ELR (cell line): ENCODE measurements at regions not wholly inside any gene's neighbourhood (a gene's known extent, or its start where the extent isn't known, plus 50 kb on each side); places are given as distances from the start of the nearest gene placed in this dataset.

Experiments
- DNase-seq: peaks from one replicate; pipeline ENCODE4 v3.0.0-alpha.2; 2015; ENCODE audit warnings: low read depth

DNA sequence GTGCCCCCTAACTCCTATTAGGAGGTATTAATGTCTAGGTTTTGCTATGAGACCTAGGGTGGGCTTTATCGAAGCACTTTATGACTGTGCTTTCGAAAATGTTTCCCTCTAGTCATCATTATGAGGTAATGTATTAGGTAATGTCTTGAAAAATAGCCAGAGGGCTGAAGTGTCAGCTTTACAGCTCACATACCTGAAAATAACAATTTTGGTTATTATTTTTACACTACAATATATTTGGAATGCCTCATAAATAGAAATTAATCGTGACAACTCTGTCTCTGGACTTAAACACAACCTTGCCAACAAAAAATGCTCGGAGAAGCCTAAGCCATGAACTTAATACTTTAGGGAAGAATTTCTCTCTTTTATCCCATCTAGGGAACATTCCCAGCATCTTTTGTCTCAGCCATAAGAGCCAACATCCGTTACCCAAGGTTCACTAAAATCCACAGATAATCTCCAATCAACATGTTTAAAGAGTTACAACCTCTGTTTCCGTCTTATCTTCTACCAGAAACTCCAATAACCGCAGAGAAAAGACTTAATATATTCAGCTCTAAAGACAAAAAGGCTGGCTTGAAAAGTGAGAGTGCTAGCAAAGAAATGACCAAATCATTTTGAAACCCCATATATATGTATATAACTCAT lies 130.9 kb upstream of the RND3 start:
- DNase-seq, result peak; percentile 51

DNA sequence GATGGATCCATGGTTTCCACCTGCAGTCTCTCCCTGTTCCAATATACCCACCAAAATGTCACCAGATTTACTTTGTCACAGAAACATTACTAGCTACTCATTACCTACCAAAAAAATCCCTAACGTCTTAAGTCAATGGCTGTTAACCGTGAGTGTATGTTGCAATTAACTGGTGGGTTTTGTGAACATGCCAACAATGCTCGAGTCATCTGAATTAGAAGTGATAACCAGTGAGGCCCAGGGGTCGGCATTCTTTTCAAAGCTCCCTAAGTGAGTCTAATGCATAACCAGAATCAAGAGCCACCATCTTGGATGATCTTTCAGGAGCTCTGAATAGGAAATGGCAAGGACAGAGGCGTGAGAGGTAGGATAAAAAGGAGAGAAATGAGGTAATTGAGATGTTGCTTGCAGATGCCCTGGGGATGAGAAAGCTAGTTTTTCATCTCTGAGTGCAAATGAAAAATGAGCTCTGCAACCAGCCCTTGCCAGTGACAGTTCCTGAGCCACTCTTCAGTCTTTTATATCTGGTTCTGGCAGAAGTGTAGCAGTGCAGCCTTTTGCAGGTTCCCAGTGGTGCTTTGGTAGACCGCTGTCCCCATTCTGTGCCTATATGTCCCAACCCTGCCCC lies 130.0 kb upstream of the RND3 start:
- no peak for DNase-seq

DNA sequence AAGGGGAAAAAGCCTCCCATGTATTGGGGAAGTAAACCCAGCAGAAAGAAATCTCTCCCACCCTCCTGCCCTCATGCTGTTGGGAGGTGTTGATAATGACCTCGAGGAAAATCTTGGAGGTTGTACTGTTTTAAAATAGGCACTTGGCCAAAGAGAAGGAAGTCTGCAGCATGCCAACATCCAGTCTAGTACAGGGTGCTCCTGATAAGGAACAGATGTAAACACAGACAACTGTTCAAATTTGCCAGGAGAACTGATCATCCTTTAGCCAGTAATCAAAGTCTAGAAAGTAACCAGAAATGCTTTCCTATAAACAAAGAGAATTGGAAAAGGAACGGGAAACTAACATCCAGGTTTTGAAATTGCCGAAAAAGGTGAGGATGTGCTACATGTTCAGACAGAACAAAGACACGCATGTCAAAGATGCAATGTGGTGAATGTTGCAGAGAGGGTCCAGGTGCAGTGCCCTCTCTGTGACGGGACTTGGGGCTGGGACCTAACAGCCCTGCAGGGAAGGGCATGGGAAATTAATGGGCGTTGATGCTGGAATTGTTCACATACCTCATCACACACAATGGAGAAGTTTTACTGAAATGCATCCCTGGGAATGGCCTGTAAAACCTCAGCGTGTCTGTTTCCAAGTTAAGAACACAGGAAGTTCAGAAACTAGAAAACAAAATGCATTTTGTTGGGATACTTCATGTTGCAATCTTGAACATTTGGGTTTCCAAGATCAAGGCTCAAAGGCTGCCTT lies 125.7 kb upstream of the RND3 start:
- no peak for DNase-seq

- DNase-seq, result peak; percentile 84
Observed at GRCh38 chr2:150610670-150611279, 123.3 kb upstream of the RND3 start.

DNA sequence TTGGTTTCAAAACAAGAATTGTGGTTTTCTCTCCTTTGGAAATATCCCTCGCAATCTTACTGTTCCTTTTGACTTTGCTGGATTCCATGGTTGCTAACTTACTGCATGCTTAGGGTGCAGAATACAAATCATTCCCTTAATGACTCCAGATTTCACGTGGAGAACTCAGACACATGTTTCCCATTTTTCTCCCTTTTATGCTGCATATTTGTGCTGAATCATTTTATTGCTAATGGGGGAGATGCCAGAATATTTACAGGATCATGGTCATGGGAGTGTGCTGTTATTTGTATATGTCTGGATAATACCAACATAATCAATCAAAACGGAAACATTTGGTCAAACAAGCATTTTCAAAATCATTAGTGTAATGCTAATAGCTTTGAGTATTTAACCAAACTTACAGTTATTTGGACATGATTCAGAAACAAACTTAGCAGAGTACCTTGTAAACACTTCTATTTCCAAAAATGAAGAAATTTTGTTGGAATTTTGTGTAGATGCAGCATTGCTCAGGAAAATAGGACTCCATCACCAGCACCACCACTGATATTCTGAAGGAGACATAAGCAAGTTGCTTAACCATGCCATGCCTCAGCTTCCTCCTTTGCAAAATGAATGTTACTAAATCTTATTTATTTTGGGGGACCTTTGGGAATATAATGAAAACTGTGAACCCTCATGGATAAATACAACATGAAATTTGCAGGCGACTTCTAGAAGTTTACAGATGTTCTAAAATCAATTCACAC lies 122.5 kb upstream of the RND3 start:
- peak; percentile 75 for DNase-seq

DNA sequence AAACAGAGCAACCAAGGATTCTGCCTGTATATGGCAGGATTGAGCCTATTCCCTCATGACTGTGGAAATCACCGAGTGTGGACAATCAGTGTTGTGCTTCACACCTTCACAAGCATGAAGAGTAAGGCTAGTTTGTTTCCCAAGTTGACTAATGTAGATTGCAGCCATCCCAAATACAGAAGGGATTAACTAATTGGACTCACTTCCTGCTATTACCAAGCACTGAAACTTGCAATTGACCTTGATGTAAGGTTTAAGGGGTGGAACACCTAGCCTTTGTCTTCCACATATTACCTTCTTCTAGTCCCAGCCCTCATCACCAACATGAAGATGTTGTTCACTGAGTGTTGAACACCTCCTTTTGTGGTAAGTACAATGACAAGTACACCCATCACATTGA lies 120.9 kb upstream of the RND3 start:
- no peak for DNase-seq

DNA sequence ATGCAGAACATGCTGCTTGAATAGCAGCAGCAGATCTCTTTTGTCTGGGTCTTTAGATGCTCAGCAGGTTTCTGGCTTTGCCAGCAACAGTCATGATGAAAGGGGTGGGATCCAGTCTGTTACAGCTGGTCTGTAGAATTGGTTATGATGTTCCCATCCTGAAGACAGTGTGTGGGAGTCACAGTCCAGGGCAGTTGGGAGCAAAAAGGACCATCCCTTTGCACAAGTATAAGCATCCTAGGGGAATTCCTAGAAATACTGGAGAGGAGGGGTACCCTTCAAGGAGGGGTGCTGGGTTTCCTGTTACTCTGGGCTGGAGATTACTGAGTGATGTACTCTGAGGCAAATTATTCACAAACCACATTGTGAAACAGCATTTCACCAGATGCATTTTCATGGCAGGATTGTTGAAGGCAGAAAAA lies 119.9 kb upstream of the RND3 start:
- DNase-seq, result no peak

- DNase-seq, result peak; percentile 45
Observed at GRCh38 chr2:150606380-150607060, 119.1 kb upstream of the RND3 start.

- DNase-seq, result no peak
Observed at GRCh38 chr2:150605664-150606063, 118.2 kb upstream of the RND3 start.

- no peak for DNase-seq
Observed at GRCh38 chr2:150601280-150602038, 114.0 kb upstream of the RND3 start.

- DNase-seq, result no peak
Observed at GRCh38 chr2:150599889-150600288, 112.4 kb upstream of the RND3 start.

GRCh38 chr2:150598383-150598782 lies 110.9 kb upstream of the RND3 start:
- DNase-seq, result no peak

- DNase-seq, result no peak
Observed at GRCh38 chr2:150595803-150596470, 108.5 kb upstream of the RND3 start.

DNA sequence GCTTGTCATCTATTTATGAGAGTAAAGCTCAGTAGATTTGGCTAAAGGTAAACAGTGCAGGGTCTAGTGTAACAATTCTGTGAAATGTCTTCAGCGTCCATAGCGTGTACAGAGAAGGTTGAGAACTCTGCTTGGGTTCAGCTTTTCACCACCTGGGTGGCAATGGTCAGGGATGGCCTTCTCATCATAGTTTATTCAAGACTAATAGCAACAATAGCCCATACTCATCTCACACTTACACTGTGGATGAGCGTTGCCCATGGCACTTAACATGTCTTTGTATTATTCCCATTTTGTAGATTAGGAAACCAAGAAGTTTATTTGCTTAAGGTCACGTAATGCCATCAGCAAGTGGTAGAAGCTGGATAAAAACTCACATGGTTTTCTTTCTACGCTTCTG lies 106.8 kb upstream of the RND3 start:
- no peak for DNase-seq

DNA sequence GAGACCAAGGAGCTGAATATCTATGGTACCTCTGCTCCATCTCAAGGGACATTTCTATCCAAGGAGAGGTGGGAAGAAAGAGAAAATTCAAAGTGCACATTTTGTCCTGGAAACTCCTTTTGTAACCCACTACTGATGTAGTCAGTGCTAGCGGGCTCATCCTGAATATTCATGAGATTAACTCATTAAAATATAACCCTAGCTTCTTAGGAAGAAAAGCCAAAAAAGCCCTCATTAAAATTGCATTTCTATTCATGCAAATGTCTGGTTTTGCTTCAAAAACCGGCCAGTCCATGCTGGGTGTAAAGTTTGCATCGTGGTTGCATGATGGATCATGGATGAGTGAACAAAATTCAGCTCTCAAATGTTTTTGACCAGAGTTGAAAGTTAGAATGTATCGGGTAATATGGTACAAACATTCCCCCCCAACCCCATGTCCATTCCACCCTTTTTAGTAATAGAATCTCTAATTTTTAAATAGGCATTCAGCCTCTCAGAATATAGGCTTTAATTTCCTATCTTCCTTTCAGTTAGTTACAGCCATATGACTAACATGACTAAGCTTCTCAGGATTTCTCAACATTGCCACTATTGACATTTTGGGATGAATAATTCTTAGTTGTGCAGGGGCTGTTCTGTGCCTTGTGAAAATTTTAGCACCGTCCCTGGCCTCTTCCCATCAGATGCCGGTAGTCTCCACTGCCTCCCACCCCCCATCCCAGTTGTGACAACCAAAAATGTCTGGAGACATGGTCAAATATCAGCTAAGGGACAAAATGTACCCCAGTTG lies 104.2 kb upstream of the RND3 start:
- peak; percentile 40 for DNase-seq

- DNase-seq, result no peak
Observed at GRCh38 chr2:150589681-150590080, 102.2 kb upstream of the RND3 start.

DNA sequence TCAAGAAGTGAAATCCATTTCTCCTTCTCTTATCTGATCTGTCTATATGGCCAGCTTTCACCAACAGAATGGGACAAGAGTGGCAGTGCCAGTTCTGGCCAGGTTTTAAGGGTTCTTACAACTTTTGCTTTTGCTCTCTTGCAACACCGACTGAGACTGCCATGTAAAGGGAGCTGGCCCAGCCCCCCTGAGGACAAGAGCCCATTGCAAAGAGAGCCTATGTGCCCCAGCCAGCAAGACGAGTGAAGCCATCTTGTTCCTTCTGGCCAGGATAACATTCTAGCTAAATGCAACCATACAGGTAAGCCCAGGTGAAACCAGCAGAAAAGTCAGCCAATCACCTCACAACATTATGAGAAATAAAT lies 101.0 kb upstream of the RND3 start:
- DNase-seq, result no peak

- DNase-seq, result no peak
Observed at GRCh38 chr2:150587547-150588505, 100.4 kb upstream of the RND3 start.
